ENCODE measurements at regions not wholly inside any gene's neighbourhood (a gene's known extent, or its start where the extent isn't known, plus 50 kb on each side); places are given as distances from the start of the nearest gene placed in this dataset.

DNA sequence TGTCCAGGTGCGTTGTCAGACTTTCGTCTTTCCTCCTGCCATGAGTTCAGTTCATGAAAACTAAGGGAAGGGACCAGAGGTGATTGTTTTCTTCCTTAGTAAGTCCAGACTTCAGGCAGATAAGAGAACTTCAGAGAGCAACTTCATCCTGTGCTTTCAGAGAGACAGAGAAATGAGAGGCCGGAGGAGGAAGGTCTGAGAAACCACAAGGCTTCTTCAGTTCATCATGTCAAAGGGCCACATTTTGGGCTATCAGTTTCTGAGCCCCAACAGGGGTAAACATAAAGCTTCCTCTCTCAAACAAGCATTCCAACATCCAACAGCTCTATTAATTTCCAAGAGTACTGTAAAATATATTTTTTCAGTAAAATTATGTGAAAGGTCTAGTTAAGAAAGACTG is 668.4 kb upstream of the NRP1 start:
- Histone ChIP-seq H3K4me2 (no peak overlapping the region), H3K4me1 (ENCODE audit: low read depth, poor library complexity, severe bottlenecking) (no peaks in the 10 kb centered on the region), H3K79me2 (ENCODE audit: insufficient read depth, low read depth) (no peaks in the 10 kb centered on the region), H3K27ac (no peak overlapping the region), H3K9ac (no peak overlapping the region), H3K36me3 (ENCODE audit: insufficient read depth) (no peaks in the 10 kb centered on the region), H2AFZ (ENCODE audit: low read depth) (no peak overlapping the region), H3K27me3 (ENCODE audit: insufficient read depth, low read depth) (no peaks in the 10 kb centered on the region), H4K20me1 (ENCODE audit: insufficient read depth) (no peaks in the 10 kb centered on the region), H3K4me3 (IDR thresholded peaks at IDR 0.05; ENCODE audit: insufficient read depth, low read depth, low read length) (no peak overlapping the region)
- TF ChIP-seq, protein P1, sequence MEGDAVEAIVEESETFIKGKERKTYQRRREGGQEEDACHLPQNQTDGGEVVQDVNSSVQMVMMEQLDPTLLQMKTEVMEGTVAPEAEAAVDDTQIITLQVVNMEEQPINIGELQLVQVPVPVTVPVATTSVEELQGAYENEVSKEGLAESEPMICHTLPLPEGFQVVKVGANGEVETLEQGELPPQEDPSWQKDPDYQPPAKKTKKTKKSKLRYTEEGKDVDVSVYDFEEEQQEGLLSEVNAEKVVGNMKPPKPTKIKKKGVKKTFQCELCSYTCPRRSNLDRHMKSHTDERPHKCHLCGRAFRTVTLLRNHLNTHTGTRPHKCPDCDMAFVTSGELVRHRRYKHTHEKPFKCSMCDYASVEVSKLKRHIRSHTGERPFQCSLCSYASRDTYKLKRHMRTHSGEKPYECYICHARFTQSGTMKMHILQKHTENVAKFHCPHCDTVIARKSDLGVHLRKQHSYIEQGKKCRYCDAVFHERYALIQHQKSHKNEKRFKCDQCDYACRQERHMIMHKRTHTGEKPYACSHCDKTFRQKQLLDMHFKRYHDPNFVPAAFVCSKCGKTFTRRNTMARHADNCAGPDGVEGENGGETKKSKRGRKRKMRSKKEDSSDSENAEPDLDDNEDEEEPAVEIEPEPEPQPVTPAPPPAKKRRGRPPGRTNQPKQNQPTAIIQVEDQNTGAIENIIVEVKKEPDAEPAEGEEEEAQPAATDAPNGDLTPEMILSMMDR (conservative IDR thresholded peaks at IDR 0.05; ENCODE audit: low read depth, low read length), result no peak

DNA sequence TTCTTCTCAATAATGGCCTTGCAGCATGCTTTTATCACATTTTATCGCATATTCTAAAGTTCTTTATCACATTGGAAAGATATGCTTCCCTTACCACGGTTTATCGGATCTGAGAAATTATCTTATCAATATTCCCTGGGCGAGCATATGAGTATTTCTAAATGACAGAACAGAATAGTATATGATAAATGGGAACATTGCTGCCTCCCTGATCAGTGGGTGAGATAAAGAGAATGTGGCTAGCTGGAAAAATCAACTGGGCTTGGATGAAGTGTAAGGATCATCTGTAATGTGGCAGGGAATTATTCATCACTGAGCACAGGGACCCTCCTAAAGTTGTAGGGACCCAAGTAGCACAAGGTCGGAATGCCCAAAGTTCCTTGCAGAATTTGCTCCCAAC is 667.4 kb upstream of the NRP1 start:
- H3K4me1 ChIP-seq (ENCODE audit: low read depth, poor library complexity, severe bottlenecking), result no peaks in the 10 kb centered on the region
- TF ChIP-seq, protein P1 (conservative IDR thresholded peaks at IDR 0.05; ENCODE audit: low read depth, low read length), result no peak
- no peak overlapping the region for H3K27ac ChIP-seq
- H3K4me2 ChIP-seq, result no peak overlapping the region
- no peak overlapping the region for H3K9ac ChIP-seq
- no peaks in the 10 kb centered on the region for H4K20me1 ChIP-seq (ENCODE audit: insufficient read depth)
- no peaks in the 10 kb centered on the region for H3K36me3 ChIP-seq (ENCODE audit: insufficient read depth)
- H3K79me2 ChIP-seq (ENCODE audit: insufficient read depth, low read depth), result no peaks in the 10 kb centered on the region
- no peak overlapping the region for H2AFZ ChIP-seq (ENCODE audit: low read depth)
- H3K27me3 ChIP-seq (ENCODE audit: insufficient read depth, low read depth), result no peaks in the 10 kb centered on the region
- H3K4me3 ChIP-seq (IDR thresholded peaks at IDR 0.05; ENCODE audit: insufficient read depth, low read depth, low read length), result no peak overlapping the region

DNA sequence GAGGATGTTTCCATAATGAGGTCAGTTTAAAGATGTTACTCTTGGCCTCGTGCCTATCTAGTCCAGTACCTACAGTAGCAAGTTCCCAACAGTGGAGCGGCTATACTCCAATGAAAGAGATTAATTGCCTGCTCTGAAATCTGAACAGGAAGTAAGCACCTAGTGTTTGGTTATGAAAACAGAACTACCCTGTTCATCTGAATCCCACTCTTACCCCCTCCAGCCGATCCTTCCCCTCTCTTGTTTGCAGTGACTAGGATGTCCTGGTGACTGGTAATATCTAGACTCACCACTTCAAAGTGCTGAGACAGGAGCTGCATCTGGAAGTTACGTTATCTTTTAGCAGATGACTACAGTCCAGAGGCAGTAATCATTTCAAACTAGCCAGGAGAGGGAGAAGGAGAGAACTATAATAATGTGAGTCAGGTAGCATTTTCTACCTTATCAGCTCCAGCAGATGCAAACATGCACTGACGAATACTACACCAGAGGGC is 666.7 kb upstream of the NRP1 start:
- TF ChIP-seq, protein P1 (conservative IDR thresholded peaks at IDR 0.05; ENCODE audit: low read depth, low read length), result no peak
- H3K27me3 ChIP-seq (ENCODE audit: insufficient read depth, low read depth), result no peaks in the 10 kb centered on the region
- H3K79me2 ChIP-seq (ENCODE audit: insufficient read depth, low read depth), result no peaks in the 10 kb centered on the region
- no peaks in the 10 kb centered on the region for H4K20me1 ChIP-seq (ENCODE audit: insufficient read depth)
- H3K4me1 ChIP-seq (ENCODE audit: low read depth, poor library complexity, severe bottlenecking), result no peaks in the 10 kb centered on the region
- H3K4me3 ChIP-seq (IDR thresholded peaks at IDR 0.05; ENCODE audit: insufficient read depth, low read depth, low read length), result no peak overlapping the region
- no peak overlapping the region for H2AFZ ChIP-seq (ENCODE audit: low read depth)
- H3K27ac ChIP-seq, result no peak overlapping the region
- no peaks in the 10 kb centered on the region for H3K36me3 ChIP-seq (ENCODE audit: insufficient read depth)
- no peak overlapping the region for H3K4me2 ChIP-seq
- H3K9ac ChIP-seq, result no peak overlapping the region

DNA sequence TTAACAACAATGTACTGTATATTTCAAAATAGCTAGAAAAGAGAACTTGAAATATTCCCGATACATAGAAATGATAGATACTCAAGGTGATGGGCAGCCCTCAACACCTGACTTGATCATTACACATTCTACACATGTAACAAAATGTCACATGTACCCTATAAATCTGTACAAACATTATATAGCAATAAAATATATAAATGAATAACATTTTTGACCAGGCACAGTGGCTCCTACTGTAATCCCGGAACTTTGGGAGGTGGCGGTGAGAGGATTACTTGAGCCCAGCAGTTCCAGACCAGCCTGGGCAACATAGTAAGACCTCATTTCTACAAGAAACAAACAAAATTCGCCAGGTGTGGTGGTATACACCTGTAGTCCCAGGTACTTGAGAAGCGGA is 659.5 kb upstream of the NRP1 start:
- TF ChIP-seq, protein P1 (conservative IDR thresholded peaks at IDR 0.05; ENCODE audit: low read depth, low read length), result no peak

More for the DNA sequence above, 659.5 kb upstream of the NRP1 start:
- Histone ChIP-seq H3K27me3 (ENCODE audit: insufficient read depth, low read depth) (no peaks in the 10 kb centered on the region), H3K4me3 (IDR thresholded peaks at IDR 0.05; ENCODE audit: insufficient read depth, low read depth, low read length) (no peak overlapping the region), H3K9ac (no peak overlapping the region), H3K4me2 (no peak overlapping the region), H3K36me3 (ENCODE audit: insufficient read depth) (no peaks in the 10 kb centered on the region), H3K27ac (no peak overlapping the region), H2AFZ (ENCODE audit: low read depth) (no peak overlapping the region), H3K4me1 (ENCODE audit: low read depth, poor library complexity, severe bottlenecking) (no peaks in the 10 kb centered on the region), H4K20me1 (ENCODE audit: insufficient read depth) (no peaks in the 10 kb centered on the region), H3K79me2 (ENCODE audit: insufficient read depth, low read depth) (no peaks in the 10 kb centered on the region)

Data from KMS-11 (cell line).